Mucosa of gallbladder (tissue), 1 donor: ENCODE measurements at regions not wholly inside any gene's neighbourhood (a gene's known extent, or its start where the extent isn't known, plus 50 kb on each side); places are given as distances from the start of the nearest gene placed in this dataset.

Source experiments
- DNase-seq: peaks from one replicate; pipeline ENCODE4 v3.0.0-alpha.2; 2020; ENCODE audit warnings: low spot score
- donor health status: DM: no; HTN: no; CAD: no.

DNA sequence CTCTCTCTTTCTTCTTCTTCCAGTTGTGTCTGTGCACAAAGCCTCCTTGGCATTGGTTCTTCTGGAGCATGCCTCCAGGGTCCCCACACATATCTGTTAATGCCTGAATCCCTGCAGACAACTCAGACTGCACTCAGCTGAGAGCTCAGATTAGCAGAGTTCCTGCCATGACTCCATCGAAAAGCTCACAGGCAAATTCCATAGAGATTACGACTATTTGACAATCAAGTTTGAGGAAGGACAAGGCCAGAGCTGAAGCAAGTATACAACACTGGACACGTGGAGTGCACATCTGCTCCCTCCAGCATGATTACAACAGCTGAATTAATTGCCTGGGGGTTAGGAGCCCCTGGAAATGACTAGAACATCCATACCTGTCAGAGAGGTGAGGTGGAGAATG, 190.7 kb downstream of the INSIG2 start:
- DNase-seq, result no peak

DNA sequence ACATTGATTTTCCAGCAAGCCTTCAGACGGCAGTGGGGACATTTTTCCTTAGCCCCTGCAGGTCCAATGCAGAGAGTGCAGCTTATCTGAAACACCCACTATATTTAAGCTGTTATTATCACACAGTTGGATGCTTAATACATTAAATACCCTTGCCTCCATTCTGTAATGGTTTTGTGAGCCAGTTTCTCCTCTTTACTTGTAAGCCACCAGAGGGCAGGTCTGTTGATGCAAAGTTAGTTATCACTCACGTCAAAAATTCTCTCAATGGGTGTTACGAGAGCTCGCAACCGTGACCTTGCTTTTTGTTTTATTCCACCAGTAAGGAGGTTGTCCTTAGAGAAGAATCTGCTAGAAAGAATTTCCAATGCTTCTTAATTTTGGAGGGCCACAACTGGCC, 189.8 kb downstream of the INSIG2 start:
- no peak for DNase-seq

DNA sequence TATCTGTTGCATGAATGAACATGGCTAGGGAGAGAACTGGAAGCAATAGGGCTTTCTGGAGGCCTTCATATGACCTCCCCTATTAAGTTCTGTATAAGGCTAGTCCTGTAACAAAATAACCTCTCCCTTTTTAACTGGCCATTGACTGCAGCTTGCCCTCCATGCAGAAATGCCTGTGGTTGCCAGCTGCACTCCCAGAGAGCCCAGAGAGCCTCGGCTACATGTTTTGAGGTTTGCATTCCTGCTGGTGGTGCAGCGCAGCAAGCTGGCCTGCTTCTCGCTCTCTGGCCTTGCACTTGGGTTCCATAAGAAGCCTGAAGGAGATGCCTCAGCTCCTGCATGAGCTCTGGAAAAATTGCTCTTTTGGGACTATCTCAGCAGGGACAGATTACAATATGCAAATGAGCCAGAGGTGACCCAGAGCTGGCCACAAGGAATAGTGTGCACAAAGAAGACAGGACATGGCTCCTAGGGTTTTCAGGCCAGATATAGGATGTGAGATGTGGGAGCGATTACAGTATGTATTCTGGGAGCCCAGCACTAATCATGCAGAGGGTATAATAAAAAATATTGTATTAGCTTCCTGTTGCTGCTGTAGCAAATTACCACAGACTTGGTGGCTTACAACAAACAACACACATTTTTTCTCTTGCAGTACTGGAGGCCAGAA, 186.7 kb downstream of the INSIG2 start:
- DNase-seq, result no peak

DNA sequence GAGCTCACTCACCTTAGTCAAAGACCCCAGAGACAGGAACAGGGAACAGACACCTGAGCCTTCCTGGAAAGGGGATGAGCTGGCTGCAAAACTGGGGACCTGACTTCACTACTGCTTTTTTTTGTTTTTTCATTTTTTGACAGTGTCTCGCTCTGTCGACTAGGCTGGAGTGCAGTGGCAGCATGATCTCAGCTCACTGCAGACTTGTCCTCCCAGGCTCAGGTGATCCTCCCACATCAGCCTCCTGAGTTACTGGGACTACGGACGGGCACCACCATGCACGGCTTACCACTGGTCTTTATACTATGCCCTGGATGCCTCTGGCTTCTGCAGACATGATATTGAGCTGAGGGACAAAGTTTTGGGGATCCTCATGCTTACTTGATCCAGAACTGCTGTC, 184.1 kb downstream of the INSIG2 start:
- DNase-seq, result no peak

DNA sequence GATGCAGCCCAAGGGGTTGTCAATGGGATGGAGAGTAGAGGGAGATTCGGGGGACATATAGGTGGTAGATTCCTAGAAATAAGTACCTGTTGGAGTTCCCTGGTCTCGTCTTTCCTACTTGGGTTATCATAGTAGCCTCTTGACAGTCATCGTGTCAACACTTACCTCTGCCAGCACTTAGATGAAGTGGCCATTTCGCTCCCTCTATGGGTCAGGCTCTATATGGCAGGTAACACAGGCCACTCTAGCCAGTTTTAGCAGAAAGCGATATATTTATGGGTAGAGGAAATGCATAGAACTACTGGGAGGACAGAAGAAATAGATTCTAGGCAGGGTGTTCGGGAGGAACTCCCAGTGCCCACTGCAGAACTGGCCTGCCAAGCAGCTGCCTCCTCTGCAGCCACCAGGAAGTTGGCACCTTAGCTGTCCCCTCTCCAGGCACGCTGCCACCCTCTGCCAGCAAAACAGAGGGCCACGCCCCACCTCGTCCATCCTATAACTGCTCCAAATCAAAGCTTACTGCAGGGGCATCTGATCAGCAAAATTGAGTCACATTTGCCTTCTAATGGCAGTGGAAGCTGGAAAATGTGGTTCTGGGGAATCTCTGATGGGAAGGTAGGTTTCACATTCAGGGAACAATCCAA, 181.3 kb downstream of the INSIG2 start:
- peak; percentile 17 for DNase-seq

DNA sequence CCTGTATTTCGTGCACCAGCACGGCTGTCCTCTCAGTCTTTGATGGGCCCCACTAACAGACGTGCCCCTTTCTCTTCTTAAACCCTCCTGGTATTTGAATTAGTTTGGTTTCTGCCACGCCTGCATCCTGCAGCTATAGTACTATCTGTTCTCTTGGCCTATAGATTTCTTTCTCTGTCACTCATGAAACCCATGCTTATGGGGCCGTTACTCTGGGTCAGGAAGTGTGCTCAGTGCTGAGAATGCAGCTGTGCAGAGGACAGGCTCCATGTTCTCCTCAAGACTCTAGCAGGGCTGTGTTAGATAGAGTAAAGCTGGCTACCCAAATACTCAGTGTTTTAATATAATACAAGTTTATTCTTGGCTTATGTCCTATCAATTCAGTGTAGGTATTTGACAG, 180.0 kb downstream of the INSIG2 start:
- no peak for DNase-seq

DNA sequence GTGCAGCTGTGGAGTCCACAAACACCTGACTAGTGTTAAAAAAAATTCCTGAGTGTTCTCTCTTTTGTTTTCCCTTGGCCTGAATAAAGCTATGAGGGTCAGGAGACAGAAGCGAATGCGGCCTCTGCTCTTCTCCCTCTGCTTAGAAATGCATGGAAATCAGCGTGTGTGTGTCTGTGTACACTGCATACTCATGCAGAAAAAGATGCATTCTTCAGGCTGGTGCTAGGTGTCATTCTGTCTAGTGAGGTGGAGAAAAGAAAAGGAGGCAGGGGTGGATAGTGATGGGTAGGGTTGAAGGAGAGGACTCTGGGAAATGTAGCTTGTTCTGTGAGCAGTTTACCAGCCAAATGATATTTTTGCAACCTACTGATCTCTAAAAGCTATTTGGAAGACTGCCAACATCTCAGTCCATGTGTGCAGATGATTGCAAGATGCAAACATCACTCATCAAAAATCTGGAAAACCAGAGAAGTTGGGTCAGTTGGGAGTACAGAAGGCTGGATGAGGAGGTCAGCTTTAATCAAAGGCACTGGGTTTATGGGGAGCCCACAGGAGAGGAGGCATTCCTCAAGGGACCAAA, 177.7 kb downstream of the INSIG2 start:
- no peak for DNase-seq

DNA sequence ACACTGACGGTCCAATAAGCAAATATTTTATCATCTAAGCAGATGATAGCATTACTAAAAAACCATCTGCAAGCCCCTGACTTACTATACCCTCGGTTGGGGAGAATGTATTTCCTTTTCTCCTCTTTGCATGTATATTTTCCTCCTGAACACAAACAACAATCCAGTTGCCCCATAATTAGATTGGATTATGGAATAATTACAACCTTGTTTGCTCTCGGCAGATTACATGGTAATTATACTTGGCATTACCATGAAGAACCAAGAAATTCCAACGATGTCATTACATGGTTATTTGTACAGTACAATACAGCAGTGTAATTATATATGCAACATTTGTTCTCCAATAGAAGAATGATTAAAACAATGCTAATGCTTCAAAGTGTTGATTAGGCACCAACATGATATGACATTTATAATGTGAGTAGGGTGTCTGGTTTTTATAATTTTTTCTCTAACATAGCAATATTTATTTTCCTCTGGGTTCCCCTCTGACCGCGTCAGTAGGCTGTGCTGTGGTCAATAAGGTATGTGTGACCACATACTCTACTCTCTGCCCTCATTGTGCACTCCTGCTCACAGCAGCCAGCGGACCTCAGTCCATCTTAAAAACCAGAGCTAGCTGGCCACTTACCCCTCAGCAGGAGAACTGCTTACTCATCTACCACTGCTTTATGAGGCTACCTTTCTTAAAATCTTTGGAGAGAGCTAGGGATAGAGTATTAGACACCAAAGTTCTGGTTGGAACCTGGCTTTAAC, 176.1 kb downstream of the INSIG2 start:
- DNase-seq, result no peak

DNA sequence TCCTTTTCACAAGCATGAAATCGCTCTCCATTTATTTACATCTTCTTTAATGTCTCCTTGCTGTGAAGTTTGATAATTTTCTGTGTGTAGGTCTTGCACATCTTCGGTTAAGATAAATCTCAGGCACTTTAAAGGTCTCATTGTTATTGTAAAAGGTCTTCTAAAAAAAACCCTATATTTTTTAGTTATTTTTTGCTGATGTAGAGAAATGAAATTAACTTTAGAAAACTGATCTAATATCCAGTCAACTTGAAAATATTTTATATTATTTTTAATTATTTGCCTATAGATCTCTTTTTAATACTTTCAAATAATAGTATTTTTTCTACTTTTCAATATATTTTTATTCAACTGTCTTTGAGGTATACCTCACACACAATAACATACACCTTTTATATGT, 169.4 kb downstream of the INSIG2 start:
- no peak for DNase-seq

DNA sequence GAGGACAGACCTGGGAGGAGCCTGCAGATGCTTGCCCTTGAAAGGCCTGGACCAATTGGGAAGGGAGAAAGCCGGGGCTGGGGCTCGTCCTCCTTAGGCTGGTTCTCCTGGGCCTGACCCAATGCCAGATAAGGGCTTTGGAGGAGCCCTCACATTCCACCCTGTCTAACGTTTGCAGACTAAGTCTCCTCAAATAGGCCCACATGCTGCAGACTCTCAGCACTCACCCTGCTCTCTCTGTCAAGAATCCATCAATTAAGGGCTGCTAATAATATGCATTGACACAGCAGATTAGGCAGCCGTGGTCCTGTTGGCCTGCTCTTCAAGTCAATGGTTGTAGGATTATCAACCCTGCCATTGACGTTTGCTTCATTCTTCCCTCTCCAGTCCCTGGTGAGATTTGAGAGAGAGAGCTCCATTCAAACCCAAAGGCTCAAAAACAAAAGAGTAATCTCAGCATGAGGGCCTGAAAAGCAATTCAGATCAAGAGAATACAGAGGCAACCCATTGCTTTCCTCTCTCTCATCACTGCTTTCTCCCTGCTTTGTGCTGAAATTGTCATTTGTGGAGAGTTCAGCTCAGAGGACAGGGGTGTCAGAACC, 167.6 kb downstream of the INSIG2 start:
- no peak for DNase-seq

DNA sequence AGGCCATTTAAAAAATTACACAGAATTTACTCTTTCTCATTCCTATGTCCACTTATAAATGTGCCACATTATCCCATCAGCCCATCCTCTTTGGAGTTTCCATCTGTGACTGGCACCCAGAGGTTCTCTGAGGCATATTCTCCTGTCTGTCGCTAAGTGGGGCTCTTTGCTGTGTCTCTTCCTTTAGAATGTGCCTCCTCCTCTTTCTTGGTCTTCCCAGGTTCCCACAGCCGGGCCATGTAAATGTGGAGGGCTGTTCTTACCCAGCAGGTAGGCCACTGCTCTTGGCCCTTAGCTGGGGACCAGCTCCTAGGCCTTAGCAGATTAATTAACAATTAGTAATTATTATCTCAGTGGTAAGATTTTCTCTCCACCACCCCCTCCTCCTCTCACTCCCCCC, 167.0 kb downstream of the INSIG2 start:
- no peak for DNase-seq

DNA sequence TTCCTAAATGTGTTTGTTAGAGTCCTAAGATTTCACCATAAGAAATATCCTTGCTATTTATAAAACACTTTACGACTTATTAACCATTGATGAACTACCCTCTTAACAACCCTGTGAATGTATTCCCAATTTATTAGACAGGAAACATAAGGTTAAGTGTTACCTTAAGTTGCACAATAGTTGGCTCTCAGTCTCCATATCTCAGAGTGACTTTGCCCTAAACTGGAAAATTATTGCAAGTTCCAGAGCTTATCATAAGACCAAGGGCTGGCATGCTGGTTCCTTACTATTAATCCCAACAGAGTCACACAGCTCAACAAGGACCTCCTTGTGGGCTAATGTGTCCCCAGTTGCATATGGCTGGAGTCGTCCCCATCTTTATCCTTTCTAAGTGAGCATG, 165.8 kb downstream of the INSIG2 start:
- DNase-seq, result no peak

DNA sequence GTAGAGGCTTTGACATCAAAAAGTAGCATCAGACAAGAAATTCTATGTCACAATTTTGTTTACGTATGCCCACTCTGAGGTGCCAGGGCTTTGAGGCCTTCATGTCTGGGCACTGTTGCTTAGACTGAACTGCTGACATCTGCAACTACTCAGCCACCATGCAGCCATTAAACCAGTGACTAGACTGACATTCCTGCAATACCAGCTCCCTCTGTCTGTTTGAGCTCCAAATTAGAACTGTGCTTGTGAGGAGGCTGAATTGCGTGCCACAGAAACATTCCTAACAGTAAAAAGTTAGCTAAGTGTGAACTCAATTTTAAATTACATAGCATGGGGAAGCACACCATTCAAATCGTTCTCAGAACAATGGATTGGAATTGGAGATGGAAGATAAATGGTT, 163.2 kb downstream of the INSIG2 start:
- DNase-seq, result no peak

DNA sequence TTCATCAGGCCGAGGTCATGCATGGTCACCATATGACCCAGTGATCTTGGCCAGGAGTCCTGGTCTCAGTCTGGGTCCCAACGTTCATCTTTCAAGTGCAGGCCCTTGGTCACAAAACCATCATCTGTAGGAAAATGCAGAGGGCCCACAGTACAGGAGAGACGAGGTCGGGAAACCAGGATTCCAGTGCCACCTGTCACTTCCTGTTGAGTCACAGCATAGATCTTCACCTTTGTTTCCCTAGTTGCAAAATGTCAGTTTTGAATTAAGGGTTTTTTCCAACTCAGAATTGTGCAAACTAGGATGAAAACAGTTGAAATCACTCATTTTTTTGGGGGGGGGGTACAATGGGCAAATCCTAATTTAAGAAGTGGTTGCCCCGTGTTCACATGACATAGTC, 162.2 kb downstream of the INSIG2 start:
- no peak for DNase-seq

DNA sequence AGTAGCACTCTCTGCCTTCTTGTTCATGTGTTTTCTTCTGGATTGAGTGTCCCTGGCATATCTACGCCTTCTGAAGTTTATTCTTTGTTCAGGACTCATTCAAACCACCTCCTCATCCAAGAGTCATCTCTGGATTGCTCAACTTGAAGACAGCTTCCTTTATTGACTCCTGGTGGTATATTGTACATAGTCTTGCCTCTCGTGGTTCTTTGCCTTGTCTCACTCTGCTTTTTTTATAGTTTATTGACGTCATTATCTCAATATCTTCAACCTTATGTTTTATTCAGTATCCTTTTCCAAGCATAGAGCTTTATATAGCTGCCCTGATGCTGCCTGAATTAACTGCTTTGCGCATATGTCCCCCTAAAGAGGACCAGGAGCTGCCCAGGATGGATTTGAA, 161.7 kb downstream of the INSIG2 start:
- DNase-seq, result no peak

DNA sequence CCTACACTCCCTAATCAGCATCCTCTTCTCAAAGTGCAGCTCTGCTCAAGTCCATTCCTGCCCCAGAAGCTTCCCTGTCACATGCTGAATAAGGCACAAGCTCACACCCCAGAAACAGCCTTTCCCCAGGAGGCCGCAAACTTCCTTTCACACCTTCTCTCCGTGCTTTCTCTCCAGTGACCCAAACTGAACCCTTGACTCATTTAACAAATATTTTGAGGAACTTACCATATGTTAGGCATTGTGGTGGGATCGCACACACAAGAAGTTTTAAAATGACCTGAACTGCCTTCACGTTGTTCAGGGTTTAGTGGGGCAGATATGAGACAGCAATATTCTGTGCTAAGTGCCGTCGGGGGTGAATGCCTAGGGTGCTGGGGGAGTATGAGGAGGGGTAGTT, 161.3 kb downstream of the INSIG2 start:
- DNase-seq, result no peak

DNA sequence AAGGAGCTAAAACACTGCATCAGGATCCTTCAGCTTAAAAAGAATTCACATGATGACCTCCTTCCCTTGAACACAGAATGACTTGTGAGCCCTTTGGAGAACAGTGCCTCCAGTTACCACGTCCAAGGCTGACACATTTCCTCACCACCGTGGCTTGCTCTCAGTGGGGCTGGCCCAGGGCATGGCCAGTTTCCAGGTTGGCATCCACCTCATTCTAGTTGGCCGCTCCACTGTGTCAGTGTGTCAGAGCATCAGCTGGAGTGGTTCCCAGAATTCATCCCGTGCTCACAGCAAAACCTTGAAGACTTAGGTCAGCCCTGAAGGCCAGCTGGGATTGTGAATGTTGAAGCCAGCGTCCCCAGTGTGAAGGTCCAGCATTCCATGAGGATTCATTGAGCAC, 158.5 kb downstream of the INSIG2 start:
- peak; percentile 13 for DNase-seq

DNA sequence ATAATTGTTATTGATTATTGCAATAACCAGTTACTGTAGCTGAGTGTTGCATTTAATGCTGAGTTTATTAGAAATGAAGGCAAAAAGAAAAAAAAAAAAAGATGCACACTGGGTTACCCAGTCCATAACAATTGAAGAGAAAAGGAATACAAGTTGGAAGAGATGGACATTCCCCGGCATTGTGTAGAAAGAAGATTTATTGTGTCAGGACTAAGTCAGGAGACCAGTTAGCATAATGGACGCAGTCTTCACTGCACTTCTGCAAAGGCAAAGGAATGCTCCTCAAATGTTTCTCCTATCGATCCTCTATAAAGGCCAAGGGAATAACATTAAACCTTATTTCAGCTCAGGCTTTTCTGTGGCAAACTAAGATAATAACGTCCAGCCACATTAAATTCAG, 157.8 kb downstream of the INSIG2 start:
- DNase-seq, result no peak

DNA sequence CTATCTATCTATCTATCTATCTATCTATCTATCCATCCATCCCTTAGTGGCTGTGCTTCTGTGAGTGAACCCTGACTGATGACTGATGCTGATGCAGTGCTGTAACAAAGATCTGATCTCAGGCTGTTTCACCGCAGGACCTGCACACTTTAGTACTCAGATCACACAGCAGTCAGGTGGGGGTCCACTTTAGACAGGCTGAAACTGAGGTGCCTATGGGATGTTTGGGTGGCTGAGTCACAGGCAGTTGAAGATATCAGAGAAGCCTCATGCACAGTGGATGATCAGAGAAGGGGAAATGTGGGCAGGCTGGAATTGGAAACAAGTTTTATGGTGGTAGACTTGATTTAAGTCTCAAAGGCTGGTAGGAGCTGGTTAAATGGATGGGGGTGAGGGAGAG, 156.4 kb downstream of the INSIG2 start:
- DNase-seq, result no peak

DNA sequence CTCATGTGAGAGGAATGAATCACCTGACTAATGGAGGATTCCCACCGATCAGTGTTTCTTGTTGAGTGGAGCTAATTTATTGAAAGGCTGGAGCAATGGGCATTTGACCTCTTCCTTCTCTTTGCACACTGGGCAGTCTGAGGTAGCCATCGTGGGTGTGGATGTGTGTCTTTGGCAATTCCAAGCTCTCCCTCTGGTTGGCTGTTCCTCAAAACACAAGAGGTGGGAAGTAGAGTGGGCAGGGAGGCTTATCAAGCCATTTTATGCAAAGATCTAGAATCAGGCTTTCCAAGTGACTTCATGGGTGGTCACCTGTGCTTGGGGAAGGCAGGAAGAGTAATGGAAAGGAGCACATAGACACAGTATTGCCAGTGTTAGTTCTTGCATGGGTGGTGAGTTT, 154.8 kb downstream of the INSIG2 start:
- DNase-seq, result no peak

DNA sequence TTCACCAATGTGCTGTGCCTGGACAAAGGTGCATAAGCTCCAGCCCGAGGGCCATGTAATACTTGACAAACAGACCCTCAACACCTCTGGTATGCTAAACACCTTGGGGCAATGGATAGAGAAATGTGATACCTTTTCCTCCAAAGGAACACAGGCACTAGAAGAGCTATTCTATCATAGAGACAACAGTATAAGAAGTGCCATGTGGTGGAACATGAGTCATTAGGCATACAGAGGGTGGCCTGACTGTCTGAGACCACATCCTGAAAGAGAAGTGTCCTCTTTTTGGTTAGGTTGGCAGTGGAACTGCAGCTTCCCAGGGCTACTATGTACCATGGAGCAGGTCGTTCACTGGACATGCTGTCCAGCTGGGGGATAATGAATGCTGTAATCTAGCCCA, 153.9 kb downstream of the INSIG2 start:
- DNase-seq, result no peak

DNA sequence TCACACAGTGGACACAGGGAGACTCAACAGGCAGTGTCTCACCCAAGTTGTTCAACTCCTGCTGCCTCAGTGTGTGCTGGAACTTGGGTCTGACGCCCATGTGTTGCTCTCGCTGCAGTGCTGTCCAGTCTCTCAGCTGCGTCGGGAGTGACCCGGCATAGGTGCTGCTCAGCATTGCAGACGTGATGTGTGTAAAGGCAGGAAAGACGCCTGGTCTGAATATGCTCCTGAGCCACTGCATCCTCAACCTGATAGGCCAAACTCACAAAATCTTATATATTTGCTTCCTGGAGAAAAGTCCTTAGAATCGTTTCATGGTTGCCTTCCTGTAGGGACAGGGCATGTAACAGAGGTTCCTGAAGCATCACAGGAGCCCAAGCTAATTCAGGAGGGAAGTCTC, 152.9 kb downstream of the INSIG2 start:
- no peak for DNase-seq

DNA sequence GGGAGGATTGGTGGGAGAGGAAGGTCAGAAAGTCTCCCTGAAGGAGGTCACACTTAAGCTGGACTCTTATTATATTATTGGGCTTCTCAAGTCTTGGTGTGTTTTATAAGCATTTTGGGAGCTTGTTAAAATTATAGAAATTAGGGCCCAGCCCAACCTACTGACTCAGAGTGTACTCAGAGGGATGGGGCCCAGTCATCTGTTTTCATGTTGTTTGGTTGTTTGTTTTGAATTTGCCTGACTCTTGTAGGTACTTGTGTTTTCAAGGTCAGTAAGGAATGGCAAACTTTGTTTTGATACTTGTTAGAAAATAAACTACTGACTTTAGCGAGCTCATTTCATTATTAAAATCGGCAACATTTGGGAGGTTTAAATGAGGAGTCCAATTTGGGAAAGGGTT, 152.0 kb downstream of the INSIG2 start:
- no peak for DNase-seq
